ENCODE measurements at regions not wholly inside any gene's neighbourhood (a gene's known extent, or its start where the extent isn't known, plus 50 kb on each side); places are given as distances from the start of the nearest gene placed in this dataset.

DNA sequence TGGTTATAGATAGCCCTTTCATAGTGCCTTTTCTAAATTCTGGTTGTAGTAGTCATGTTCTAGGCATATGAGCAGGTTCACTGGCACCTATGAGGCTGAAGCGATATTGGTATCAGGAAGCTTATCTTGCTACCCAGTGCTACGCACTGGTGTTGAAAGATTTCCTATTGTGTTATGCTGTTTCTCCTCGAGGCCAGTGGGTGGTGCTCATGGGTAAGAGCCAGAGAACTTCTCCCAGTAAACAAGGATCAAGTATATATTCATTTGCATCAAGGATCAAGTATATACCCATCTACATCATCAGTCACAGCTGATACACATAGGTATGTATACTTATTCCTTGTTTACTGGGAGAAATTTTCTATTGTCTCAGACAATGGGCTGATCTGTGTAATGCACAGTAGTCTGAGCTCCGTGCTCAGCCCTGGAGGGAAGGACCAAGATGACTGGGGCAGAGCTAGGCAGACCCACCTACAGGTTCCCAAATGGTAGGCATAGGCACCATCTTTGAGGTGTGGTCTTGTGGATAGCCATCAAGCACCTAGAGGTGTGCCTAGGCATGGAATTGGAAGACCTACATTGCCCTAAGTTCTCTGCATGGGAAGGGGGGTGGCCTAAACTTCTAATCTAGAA, 101.2 kb upstream of the GALNT13 start:
- Histone ChIP-seq H3K9me3 (peaks cover 0 to 9% (median 0%) of the 10 kb centered on the region in 3 donors), H3K4me1 (no peaks in the 10 kb centered on the region), H3K27ac (no peak overlapping the region), H3K36me3 (replicated peaks in 1 of 2; ENCODE audit: insufficient read depth in 1 of 2, low read depth in 2 of 2) (no peaks in the 10 kb centered on the region), H3K4me3 (no peak overlapping the region), H3K27me3 (no peaks in the 10 kb centered on the region)
- TF ChIP-seq POLR2A (IDR thresholded peaks at IDR 0.05): no peak
- TF ChIP-seq, protein P1, sequence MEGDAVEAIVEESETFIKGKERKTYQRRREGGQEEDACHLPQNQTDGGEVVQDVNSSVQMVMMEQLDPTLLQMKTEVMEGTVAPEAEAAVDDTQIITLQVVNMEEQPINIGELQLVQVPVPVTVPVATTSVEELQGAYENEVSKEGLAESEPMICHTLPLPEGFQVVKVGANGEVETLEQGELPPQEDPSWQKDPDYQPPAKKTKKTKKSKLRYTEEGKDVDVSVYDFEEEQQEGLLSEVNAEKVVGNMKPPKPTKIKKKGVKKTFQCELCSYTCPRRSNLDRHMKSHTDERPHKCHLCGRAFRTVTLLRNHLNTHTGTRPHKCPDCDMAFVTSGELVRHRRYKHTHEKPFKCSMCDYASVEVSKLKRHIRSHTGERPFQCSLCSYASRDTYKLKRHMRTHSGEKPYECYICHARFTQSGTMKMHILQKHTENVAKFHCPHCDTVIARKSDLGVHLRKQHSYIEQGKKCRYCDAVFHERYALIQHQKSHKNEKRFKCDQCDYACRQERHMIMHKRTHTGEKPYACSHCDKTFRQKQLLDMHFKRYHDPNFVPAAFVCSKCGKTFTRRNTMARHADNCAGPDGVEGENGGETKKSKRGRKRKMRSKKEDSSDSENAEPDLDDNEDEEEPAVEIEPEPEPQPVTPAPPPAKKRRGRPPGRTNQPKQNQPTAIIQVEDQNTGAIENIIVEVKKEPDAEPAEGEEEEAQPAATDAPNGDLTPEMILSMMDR (IDR thresholded peaks at IDR 0.05): no peak
- 31% methylated on average over 4 of the region's 4 CpGs for WGBS, 2 donors
- intact Hi-C loops (cut with DNase I): no loop called here
- ATAC-seq (no peak), DNase-seq (no peak)

DNA sequence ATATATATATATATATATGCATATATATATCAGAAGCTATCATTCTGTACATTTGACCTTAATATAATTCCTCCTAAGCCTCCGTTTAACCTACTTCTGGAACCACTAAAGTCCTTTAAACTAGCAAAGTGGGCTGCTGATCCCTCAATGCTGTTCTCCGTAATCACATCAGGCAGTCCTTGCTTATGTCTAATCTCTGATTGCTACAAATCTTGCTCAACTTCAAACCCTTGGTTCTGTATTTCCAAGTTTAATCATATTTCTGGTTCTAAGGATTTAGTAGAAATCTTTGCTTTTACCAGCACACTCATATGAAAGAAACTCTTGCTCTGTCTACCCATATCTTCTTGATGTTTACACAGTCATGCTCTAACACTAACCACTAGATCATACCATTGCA, 91.5 kb upstream of the GALNT13 start:
- H3K36me3 ChIP-seq (replicated peaks in 1 of 2; ENCODE audit: insufficient read depth in 1 of 2, low read depth in 2 of 2): no peaks in the 10 kb centered on the region
- TF ChIP-seq, protein P1 (IDR thresholded peaks at IDR 0.05): no peak
- TF ChIP-seq POLR2A (IDR thresholded peaks at IDR 0.05): no peak
- H3K27me3 ChIP-seq: no peaks in the 10 kb centered on the region
- WGBS, 2 donors: 54 to 60% methylated on average over 2 of the region's 2 CpGs
- DNase-seq (no peak), ATAC-seq (no peak)
- H3K9me3 ChIP-seq: no peaks in the 10 kb centered on the region
- H3K27ac ChIP-seq: no peak overlapping the region
- intact Hi-C loops (cut with DNase I): no loop called here
- no peak overlapping the region for H3K4me3 ChIP-seq
- H3K4me1 ChIP-seq: no peaks in the 10 kb centered on the region

DNA sequence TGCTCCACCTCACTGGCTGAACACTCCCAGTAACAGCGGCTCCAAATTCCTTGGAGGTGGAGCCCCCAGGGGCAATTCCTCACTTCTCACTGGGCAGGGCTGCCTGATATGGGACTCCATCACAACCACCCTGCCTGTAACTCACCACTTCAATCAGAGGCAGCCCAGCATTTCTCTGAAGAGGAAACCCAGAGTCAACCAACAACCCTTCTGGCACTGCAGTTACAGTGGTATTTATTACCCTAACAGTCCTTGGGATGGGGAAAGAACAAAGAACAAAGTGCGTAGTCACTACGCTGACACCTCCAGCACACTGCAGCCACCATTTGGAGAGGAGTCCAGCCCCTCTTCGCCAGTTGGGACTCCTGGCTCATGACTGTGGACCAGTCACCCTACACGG, 85.7 kb upstream of the GALNT13 start:
- TF ChIP-seq, protein P1 (IDR thresholded peaks at IDR 0.05): no peak
- no peak for TF ChIP-seq POLR2A (IDR thresholded peaks at IDR 0.05)
- 61 to 64% methylated on average over 4 to 5 of the region's 5 CpGs for WGBS, 2 donors
- intact Hi-C loops (cut with DNase I): no loop called here
- Histone ChIP-seq H3K4me3 (no peak overlapping the region), H3K27me3 (no peaks in the 10 kb centered on the region), H3K9me3 (peaks cover 0 to 13% (median 0%) of the 10 kb centered on the region in 3 donors), H3K4me1 (no peaks in the 10 kb centered on the region), H3K27ac (no peak overlapping the region), H3K36me3 (replicated peaks in 1 of 2; ENCODE audit: insufficient read depth in 1 of 2, low read depth in 2 of 2) (no peaks in the 10 kb centered on the region)
- ATAC-seq (no peak), DNase-seq (no peak)

DNA sequence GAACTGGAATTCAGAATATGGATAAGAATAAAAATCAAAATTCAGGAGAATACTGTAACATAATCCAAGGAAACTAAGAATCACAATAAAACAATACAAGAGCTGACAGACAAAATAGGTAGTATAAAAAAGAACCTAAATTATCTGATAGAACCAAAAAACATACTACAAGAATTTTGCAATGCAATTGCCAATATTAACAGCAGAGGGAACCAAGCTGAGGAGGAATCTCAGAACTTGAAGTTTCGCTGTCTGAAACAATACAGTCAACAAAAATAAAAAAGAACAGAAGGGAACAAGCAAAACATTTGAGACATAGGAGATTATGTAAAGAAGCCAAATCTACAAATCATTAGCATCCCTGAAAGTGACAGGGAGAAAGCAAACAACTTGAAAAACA, 84.1 kb upstream of the GALNT13 start:
- intact Hi-C loops (cut with DNase I): no loop called here
- TF ChIP-seq, protein P1 (IDR thresholded peaks at IDR 0.05): no peak
- no peak for TF ChIP-seq POLR2A (IDR thresholded peaks at IDR 0.05)
- H3K27me3 ChIP-seq: no peaks in the 10 kb centered on the region
- ATAC-seq: no peak
- no peaks in the 10 kb centered on the region for H3K4me1 ChIP-seq
- 84 to 87% methylated on average over 1 of the region's 1 CpG for WGBS, 2 donors
- no peak overlapping the region for H3K4me3 ChIP-seq
- H3K9me3 ChIP-seq: peaks cover 0 to 13% (median 0%) of the 10 kb centered on the region in 3 donors
- H3K27ac ChIP-seq: no peak overlapping the region
- no peak for DNase-seq
- H3K36me3 ChIP-seq (replicated peaks in 1 of 2; ENCODE audit: insufficient read depth in 1 of 2, low read depth in 2 of 2): no peaks in the 10 kb centered on the region

DNA sequence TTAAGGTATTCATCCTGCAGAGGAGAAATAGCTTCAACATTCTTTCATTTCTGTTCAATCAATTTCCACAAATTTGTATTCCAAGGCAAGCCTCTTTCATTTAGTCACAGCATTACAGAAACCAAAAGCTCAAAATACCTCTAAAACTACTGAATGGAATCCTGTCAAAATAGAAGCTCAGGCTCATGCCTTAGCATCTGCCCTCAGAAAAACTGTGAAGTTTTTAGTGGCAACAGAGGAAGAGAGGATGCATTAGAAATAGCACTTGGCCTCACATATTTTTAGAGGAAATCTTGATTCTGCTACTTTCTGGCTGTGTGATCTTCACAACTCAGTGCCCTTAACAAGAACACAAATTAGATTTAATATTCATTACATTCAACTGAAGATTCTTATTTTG, 69.1 kb upstream of the GALNT13 start:
- no peak for TF ChIP-seq POLR2A (IDR thresholded peaks at IDR 0.05)
- TF ChIP-seq, protein P1 (IDR thresholded peaks at IDR 0.05): no peak
- H3K36me3 ChIP-seq (replicated peaks in 1 of 2; ENCODE audit: insufficient read depth in 1 of 2, low read depth in 2 of 2): no peaks in the 10 kb centered on the region
- no peak for DNase-seq
- no peaks in the 10 kb centered on the region for H3K27me3 ChIP-seq
- no peak for ATAC-seq
- intact Hi-C loops (cut with DNase I): no loop called here
- H3K4me3 ChIP-seq: no peak overlapping the region
- no peaks in the 10 kb centered on the region for H3K4me1 ChIP-seq
- no peaks in the 10 kb centered on the region for H3K9me3 ChIP-seq
- no peak overlapping the region for H3K27ac ChIP-seq

All from body of pancreas (tissue), 4 donors.